Neural progenitor cell (in vitro differentiated cells): ENCODE measurements at regions not wholly inside any gene's neighbourhood (a gene's known extent, or its start where the extent isn't known, plus 50 kb on each side); places are given as distances from the start of the nearest gene placed in this dataset.
"Not testable (repeated sequence)": the region's sequence is repeated elsewhere in the genome, so short reads cannot be mapped to it uniquely, and the experiment has no call there.

Experiments used
- CTCF ChIP-seq: fragments of 200-600 bp; sonication (generic); IDR thresholded peaks from 2 replicates; pipeline ENCODE4 v1.5.1; 2017; ENCODE audit warnings: antibody characterized with exemption, mild to moderate bottlenecking
- EZH2 ChIP-seq: fragments of 200-600 bp; sonication (generic); IDR thresholded peaks from 2 replicates; pipeline ENCODE4 v1.6.1; 2017; ENCODE audit warnings: antibody characterized with exemption, mild to moderate bottlenecking, moderate library complexity
- EZH2phosphoT487 ChIP-seq: fragments of 200-600 bp; sonication (generic); IDR thresholded peaks from 2 replicates; pipeline ENCODE4 v1.6.1; 2017; ENCODE audit warnings: antibody characterized with exemption

- TF ChIP-seq CTCF, EZH2phosphoT487, EZH2: not testable (repeated sequence)
Observed at GRCh38 chr3:181183057-181183456, 193.5 kb upstream of the DNAJC19 start.
